ENCODE measurements at regions not wholly inside any gene's neighbourhood (a gene's known extent, or its start where the extent isn't known, plus 50 kb on each side); places are given as distances from the start of the nearest gene placed in this dataset.

GRCh38 chr6:95083506-95083905 is 493.8 kb upstream of the MANEA start:
- H3K27ac ChIP-seq (ENCODE audit: low read depth in 1 of 2, low read length in 2 of 2): no peak overlapping the region
- no peaks in the 10 kb centered on the region for H3K36me3 ChIP-seq (replicated peaks in 1 of 2; ENCODE audit: control insufficient read depth in 1 of 2, insufficient read depth in 2 of 2, low read length in 2 of 2)
- Mint-ChIP-seq H3K4me1 (no peaks in the 10 kb centered on the region), H3K4me3 (no peak overlapping the region), H3K27me3 (ENCODE audit: low read depth in 3 of 3) (no peaks in the 10 kb centered on the region), H3K36me3 (no peaks in the 10 kb centered on the region), H3K27ac (no peak overlapping the region), H3K9me3 (peaks cover 0 to 3% (median 0%) of the 10 kb centered on the region in 7 donors)
- no peaks in the 10 kb centered on the region for H3K9me3 ChIP-seq (replicated peaks in 1 of 2; ENCODE audit: control insufficient read depth in 1 of 2, insufficient read depth in 1 of 2, low read length in 2 of 2)
- 94% methylated on average over 4 of the region's 12 CpGs for WGBS (ENCODE audit: insufficient coverage)
- no peak overlapping the region for H3K9ac ChIP-seq (ENCODE audit: insufficient read depth, low read length, poor library complexity, severe bottlenecking)
- no peaks in the 10 kb centered on the region for H3K79me2 ChIP-seq (ENCODE audit: insufficient read depth, low read length)
- DNase-seq: no peak
- H3K4me2 ChIP-seq (replicated peaks; ENCODE audit: extremely low read depth, low read length, poor library complexity, severe bottlenecking): no peak overlapping the region
- intact Hi-C loops (cut with micrococcal nuclease): no loop called here
- H3K4me1 ChIP-seq (ENCODE audit: control insufficient read depth in 1 of 2, insufficient read depth in 2 of 2, low read length in 2 of 2): no peaks in the 10 kb centered on the region
- no peaks in the 10 kb centered on the region for H4K20me1 ChIP-seq (ENCODE audit: insufficient read depth, low read length)
- H3K4me3 ChIP-seq (replicated peaks in 1 of 3; ENCODE audit: low read depth in 2 of 3, low read length in 3 of 3): no peak overlapping the region
- H2AFZ ChIP-seq (ENCODE audit: insufficient read depth, low read depth, low read length, poor library complexity, severe bottlenecking): no peak overlapping the region
- no peak for TF ChIP-seq CTCF (IDR thresholded peaks at IDR 0.05)
- no peaks in the 10 kb centered on the region for H3K27me3 ChIP-seq (ENCODE audit: control insufficient read depth in 2 of 2, insufficient read depth in 2 of 2, low read length in 2 of 2)

GRCh38 chr6:95084867-95085266 is 492.5 kb upstream of the MANEA start:
- H3K36me3 Mint-ChIP-seq: no peaks in the 10 kb centered on the region
- no peak overlapping the region for H3K9ac ChIP-seq (ENCODE audit: insufficient read depth, low read length, poor library complexity, severe bottlenecking)
- intact Hi-C loops (cut with micrococcal nuclease): no loop called here
- H3K4me3 ChIP-seq (replicated peaks in 1 of 3; ENCODE audit: low read depth in 2 of 3, low read length in 3 of 3): no peak overlapping the region
- DNase-seq: no peak
- H4K20me1 ChIP-seq (ENCODE audit: insufficient read depth, low read length): no peaks in the 10 kb centered on the region
- H3K36me3 ChIP-seq (replicated peaks in 1 of 2; ENCODE audit: control insufficient read depth in 1 of 2, insufficient read depth in 2 of 2, low read length in 2 of 2): no peaks in the 10 kb centered on the region
- H3K4me3 Mint-ChIP-seq: no peak overlapping the region
- no peaks in the 10 kb centered on the region for H3K27me3 ChIP-seq (ENCODE audit: control insufficient read depth in 2 of 2, insufficient read depth in 2 of 2, low read length in 2 of 2)
- no peaks in the 10 kb centered on the region for H3K9me3 ChIP-seq (replicated peaks in 1 of 2; ENCODE audit: control insufficient read depth in 1 of 2, insufficient read depth in 1 of 2, low read length in 2 of 2)
- 95% methylated on average over 19 of the region's 19 CpGs for WGBS (ENCODE audit: insufficient coverage)
- H3K4me2 ChIP-seq (replicated peaks; ENCODE audit: extremely low read depth, low read length, poor library complexity, severe bottlenecking): no peak overlapping the region
- peaks cover 0 to 3% (median 0%) of the 10 kb centered on the region in 7 donors for H3K9me3 Mint-ChIP-seq
- no peaks in the 10 kb centered on the region for H3K4me1 ChIP-seq (ENCODE audit: control insufficient read depth in 1 of 2, insufficient read depth in 2 of 2, low read length in 2 of 2)
- H2AFZ ChIP-seq (ENCODE audit: insufficient read depth, low read depth, low read length, poor library complexity, severe bottlenecking): no peak overlapping the region
- H3K27ac ChIP-seq (ENCODE audit: low read depth in 1 of 2, low read length in 2 of 2): no peak overlapping the region
- no peaks in the 10 kb centered on the region for H3K4me1 Mint-ChIP-seq
- H3K27ac Mint-ChIP-seq: no peak overlapping the region
- H3K79me2 ChIP-seq (ENCODE audit: insufficient read depth, low read length): no peaks in the 10 kb centered on the region
- H3K27me3 Mint-ChIP-seq (ENCODE audit: low read depth in 3 of 3): no peaks in the 10 kb centered on the region
- TF ChIP-seq CTCF (IDR thresholded peaks at IDR 0.05): no peak

All from CD14-positive monocyte (primary cell).